HCT116 (cell line): ENCODE measurements at regions not wholly inside any gene's neighbourhood (a gene's known extent, or its start where the extent isn't known, plus 50 kb on each side); places are given as distances from the start of the nearest gene placed in this dataset.

Experiments used
- ATAC-seq: fragments of 200-7000 bp; cut with Tn5 transposase; 2 replicates; pipeline ENCODE4 v1.9.1; 2020; ENCODE audit warnings: mild to moderate bottlenecking, moderate library complexity
- BruUV-seq: library from RNA; stranded (reverse); fragments of 400-500 nt; replicated peaks from 2 replicates; lab custom pipeline; 2021; lab: Mats Ljungman, UMichigan
- CTCF ChIA-PET: fragments of 300-600 bp; sonication (Branson Sonifier 250); formaldehyde crosslinking; loops from one replicate; lab custom pipeline; 2021; ENCODE audit warnings: antibody characterized with exemption; lab: Charles Lee
- POLR2A ChIA-PET: fragments of 300-600, 350-600 bp; sonication (Branson Sonifier 250); formaldehyde crosslinking; loops from one replicate; lab custom pipeline; 2021; ENCODE audit warnings: antibody characterized with exemption; lab: Charles Lee
- RAD21 ChIA-PET, 2 experiments: fragments of 300-600 bp; sonication (Branson Sonifier 250); formaldehyde crosslinking; loops; one replicate each; lab custom pipeline; 2023; ENCODE audit warnings: low total read pairs in 2 of 2; ENCODE audit not compliant: uncharacterized antibody in 2 of 2, unreplicated experiment in 2 of 2, low non-redundant PET in 1 of 2; lab: Charles Lee
- DNase-seq: peaks from one replicate; pipeline ENCODE4 v3.0.0-alpha.2; 2010; ENCODE audit warnings: low read depth, low spot score
- H2AFZ ChIP-seq: fragments of 200-600 bp; shearing (Covaris generic), sonication (generic); 2 replicates; pipeline ENCODE4 v1.6.1; 2017; ENCODE audit warnings: low read depth, mixed run types, mixed read lengths, antibody characterized with exemption, low read length; ENCODE audit not compliant: poor library complexity, severe bottlenecking
- H3K27ac ChIP-seq: 2 replicates; pipeline ENCODE4 v1.5.1; 2012; ENCODE audit warnings: low read depth, low read length
- H3K27me3 ChIP-seq: fragments of 200-600 bp; sonication (generic); 2 replicates; pipeline ENCODE4 v1.6.1; 2016; ENCODE audit warnings: mixed run types, low read length, mixed read lengths; ENCODE audit not compliant: insufficient read depth
- H3K36me3 ChIP-seq, 2 experiments: fragments of 200-500 bp in 1 of 2; fragments of 200-600 bp in 1 of 2; sonication (Bioruptor generic) in 1 of 2; sonication (generic) in 1 of 2; 2 replicates each; pipeline versions ENCODE4 v1.5.1 to v1.6.1; 2014 to 2016; ENCODE audit warnings: low read length in 2 of 2, inconsistent platforms in 1 of 2, mixed read lengths in 1 of 2, mixed run types in 1 of 2; ENCODE audit not compliant: insufficient read depth in 2 of 2, control insufficient read depth in 1 of 2
- H3K4me1 ChIP-seq, 2 experiments: fragments of 200-600 bp in 1 of 2; sonication (generic) in 1 of 2; 2 replicates each; pipeline versions ENCODE4 v1.5.1 to v1.6.1; 2012 to 2017; ENCODE audit warnings: low read length in 2 of 2, inconsistent platforms in 1 of 2, mild to moderate bottlenecking in 1 of 2, mixed read lengths in 1 of 2, mixed run types in 1 of 2, moderate library complexity in 1 of 2; ENCODE audit not compliant: insufficient read depth in 2 of 2, control insufficient read depth in 1 of 2
- H3K4me2 ChIP-seq: fragments of 200-600 bp; sonication (generic); 2 replicates; pipeline ENCODE4 v1.6.1; 2017; ENCODE audit warnings: mixed run types, low read length, mixed read lengths
- H3K4me3 ChIP-seq, 2 experiments: fragments of 200-600 bp in 1 of 2; sonication (generic) in 1 of 2; replicated peaks in 1 of 2; 2 replicates each; pipeline ENCODE4 v1.5.1; 2011 to 2016; ENCODE audit warnings: low read length in 2 of 2, control low read depth in 1 of 2, low read depth in 1 of 2, mild to moderate bottlenecking in 1 of 2, mixed read lengths in 1 of 2, mixed run types in 1 of 2
- H3K79me2 ChIP-seq: fragments of 200-600 bp; sonication (generic); 2 replicates; pipeline ENCODE4 v1.6.1; 2017; ENCODE audit warnings: mild to moderate bottlenecking, mixed run types, low read length, moderate library complexity, mixed read lengths; ENCODE audit not compliant: insufficient read depth
- H3K9ac ChIP-seq: fragments of 200-600 bp; sonication (generic); 2 replicates; pipeline ENCODE4 v1.6.1; 2016; ENCODE audit warnings: low read length, mixed read lengths
- H3K9me2 ChIP-seq: fragments of 200-600 bp; sonication (generic), shearing (Covaris generic); 2 replicates; pipeline ENCODE4 v1.6.1; 2017; ENCODE audit warnings: mixed run types, mild to moderate bottlenecking, moderate library complexity; ENCODE audit not compliant: insufficient read depth
- H3K9me3 ChIP-seq, 2 experiments: fragments of 200-500 bp in 1 of 2; fragments of 200-600 bp in 1 of 2; sonication (Bioruptor generic) in 1 of 2; sonication (generic) in 1 of 2; 2 replicates each; pipeline ENCODE4 v1.6.1; 2014 to 2017; ENCODE audit warnings: low read length in 2 of 2, mixed read lengths in 2 of 2, inconsistent platforms in 1 of 2, low read depth in 1 of 2, mild to moderate bottlenecking in 1 of 2, mixed run types in 1 of 2, moderate library complexity in 1 of 2; ENCODE audit not compliant: control insufficient read depth in 1 of 2, insufficient read depth in 1 of 2
- H4K20me1 ChIP-seq: fragments of 200-600 bp; sonication (generic), shearing (Covaris generic); 2 replicates; pipeline ENCODE4 v1.6.1; 2017; ENCODE audit warnings: mixed run types, mild to moderate bottlenecking, moderate library complexity; ENCODE audit not compliant: insufficient read depth
- CEBPB ChIP-seq: IDR thresholded peaks from 2 replicates; pipeline ENCODE4 v1.6.1; 2012; ENCODE audit warnings: low read depth
- EGR1 ChIP-seq: IDR thresholded peaks from 2 replicates; pipeline ENCODE4 v1.6.1; 2012; ENCODE audit warnings: low read depth
- ELF1 ChIP-seq: IDR thresholded peaks from 2 replicates; pipeline ENCODE4 v1.6.1; 2012; ENCODE audit warnings: low read depth, borderline replicate concordance
- EZH2 ChIP-seq: fragments of 200-600 bp; sonication (generic); IDR thresholded peaks from 2 replicates; pipeline ENCODE4 v1.6.1; 2017; ENCODE audit warnings: antibody characterized with exemption, mixed run types
- EZH2phosphoT487 ChIP-seq: fragments of 200-600 bp; IDR thresholded peaks from 2 replicates; pipeline ENCODE4 v1.6.1; 2018; ENCODE audit warnings: antibody characterized with exemption, borderline replicate concordance
- FOSL1 ChIP-seq: IDR thresholded peaks from 2 replicates; pipeline ENCODE4 v1.6.1; 2012; ENCODE audit warnings: low read depth
- JUND ChIP-seq: IDR thresholded peaks from 2 replicates; pipeline ENCODE4 v1.6.1; 2012
- RAD21 ChIP-seq: IDR thresholded peaks from 2 replicates; pipeline ENCODE4 v1.6.1; 2012; ENCODE audit warnings: low read depth, mild to moderate bottlenecking
- SIN3A ChIP-seq: IDR thresholded peaks from 2 replicates; pipeline ENCODE4 v1.6.1; 2012; ENCODE audit warnings: low read depth
- SP1 ChIP-seq: IDR thresholded peaks from 2 replicates; pipeline ENCODE4 v1.6.1; 2012; ENCODE audit warnings: low read depth
- SRF ChIP-seq: IDR thresholded peaks from 2 replicates; pipeline ENCODE4 v1.6.1; 2012; ENCODE audit warnings: low read depth
- TCF7L2 ChIP-seq: IDR thresholded peaks from 2 replicates; pipeline ENCODE4 v1.7.0; 2011; ENCODE audit warnings: borderline replicate concordance, inconsistent platforms; ENCODE audit not compliant: insufficient read depth, insufficient read length; ENCODE audit errors: extremely low read depth
- YY1 ChIP-seq: IDR thresholded peaks from 2 replicates; pipeline ENCODE4 v1.6.1; 2011; ENCODE audit warnings: low read length, low read depth, moderate library complexity, mild to moderate bottlenecking; ENCODE audit not compliant: insufficient replicate concordance; ENCODE audit errors: extremely low read depth
- ZNF274 ChIP-seq: fragments of 200-500 bp; sonication (Bioruptor generic); IDR thresholded peaks from 2 replicates; pipeline ENCODE4 v1.6.1; 2014; ENCODE audit warnings: mild to moderate bottlenecking, low read depth, low read length, inconsistent platforms
- intact Hi-C: fragments of 100-400 bp; cut with micrococcal nuclease; formaldehyde crosslinking; loops from 2 replicates; pipeline ENCODE4 v1.10.0; 2022
- TF ChIP-seq, protein P1 (sequence below): IDR thresholded peaks from 2 replicates; pipeline ENCODE4 v1.6.1; 2012; ENCODE audit warnings: low read depth
- TF ChIP-seq, protein P2 (sequence below): IDR thresholded peaks from 2 replicates; pipeline ENCODE4 v1.6.1; 2011; ENCODE audit warnings: mild to moderate bottlenecking, low read length, moderate library complexity; ENCODE audit not compliant: insufficient replicate concordance; ENCODE audit errors: extremely low read depth
- TF ChIP-seq, protein P3 (sequence below): IDR thresholded peaks from 2 replicates; pipeline ENCODE4 v1.6.1; 2012

DNA sequence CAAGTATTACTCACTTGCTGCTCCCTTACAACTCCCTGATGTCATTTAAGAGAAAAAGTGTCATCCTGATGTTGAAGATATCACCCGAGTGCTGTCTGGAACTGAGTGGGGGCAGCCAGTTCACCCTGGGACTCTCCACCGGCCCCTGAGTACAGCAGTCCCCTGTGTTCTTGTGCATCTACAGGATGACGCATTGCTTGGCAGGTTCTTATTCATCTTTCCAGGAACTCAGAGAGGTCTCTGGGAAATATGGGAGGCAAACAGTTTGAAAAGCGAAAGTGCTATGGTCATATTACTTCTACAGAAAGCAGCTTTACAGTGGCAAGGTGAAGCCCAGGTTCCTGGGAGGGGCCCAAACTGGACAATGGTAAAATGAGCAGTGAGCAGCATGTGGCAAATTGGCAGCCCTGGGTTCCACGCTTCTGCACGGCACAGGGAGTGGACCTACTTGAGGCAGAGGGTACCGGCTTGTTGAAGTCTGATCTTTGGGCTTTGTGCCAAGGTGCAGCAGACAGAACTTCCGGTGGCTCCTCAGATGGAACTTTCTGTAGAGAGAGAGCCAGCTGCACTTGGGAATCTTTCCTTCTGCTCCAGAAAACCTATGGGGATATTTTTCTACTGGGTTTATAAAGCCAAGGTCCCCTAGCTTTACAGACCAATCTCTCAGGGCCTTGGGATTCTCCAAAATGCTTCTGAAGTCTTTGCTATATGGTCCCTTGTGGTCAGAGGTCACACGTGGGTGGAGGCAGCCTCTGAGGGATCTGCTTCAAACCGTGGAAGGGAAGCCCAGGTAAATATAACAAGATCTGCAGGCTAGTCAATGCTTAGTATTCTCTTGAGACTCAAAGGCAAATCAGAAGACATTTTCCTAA lies 128.3 kb downstream of the MAP3K7 start (continued):
- TF ChIP-seq, protein P1, sequence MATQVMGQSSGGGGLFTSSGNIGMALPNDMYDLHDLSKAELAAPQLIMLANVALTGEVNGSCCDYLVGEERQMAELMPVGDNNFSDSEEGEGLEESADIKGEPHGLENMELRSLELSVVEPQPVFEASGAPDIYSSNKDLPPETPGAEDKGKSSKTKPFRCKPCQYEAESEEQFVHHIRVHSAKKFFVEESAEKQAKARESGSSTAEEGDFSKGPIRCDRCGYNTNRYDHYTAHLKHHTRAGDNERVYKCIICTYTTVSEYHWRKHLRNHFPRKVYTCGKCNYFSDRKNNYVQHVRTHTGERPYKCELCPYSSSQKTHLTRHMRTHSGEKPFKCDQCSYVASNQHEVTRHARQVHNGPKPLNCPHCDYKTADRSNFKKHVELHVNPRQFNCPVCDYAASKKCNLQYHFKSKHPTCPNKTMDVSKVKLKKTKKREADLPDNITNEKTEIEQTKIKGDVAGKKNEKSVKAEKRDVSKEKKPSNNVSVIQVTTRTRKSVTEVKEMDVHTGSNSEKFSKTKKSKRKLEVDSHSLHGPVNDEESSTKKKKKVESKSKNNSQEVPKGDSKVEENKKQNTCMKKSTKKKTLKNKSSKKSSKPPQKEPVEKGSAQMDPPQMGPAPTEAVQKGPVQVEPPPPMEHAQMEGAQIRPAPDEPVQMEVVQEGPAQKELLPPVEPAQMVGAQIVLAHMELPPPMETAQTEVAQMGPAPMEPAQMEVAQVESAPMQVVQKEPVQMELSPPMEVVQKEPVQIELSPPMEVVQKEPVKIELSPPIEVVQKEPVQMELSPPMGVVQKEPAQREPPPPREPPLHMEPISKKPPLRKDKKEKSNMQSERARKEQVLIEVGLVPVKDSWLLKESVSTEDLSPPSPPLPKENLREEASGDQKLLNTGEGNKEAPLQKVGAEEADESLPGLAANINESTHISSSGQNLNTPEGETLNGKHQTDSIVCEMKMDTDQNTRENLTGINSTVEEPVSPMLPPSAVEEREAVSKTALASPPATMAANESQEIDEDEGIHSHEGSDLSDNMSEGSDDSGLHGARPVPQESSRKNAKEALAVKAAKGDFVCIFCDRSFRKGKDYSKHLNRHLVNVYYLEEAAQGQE = no peak

DNA sequence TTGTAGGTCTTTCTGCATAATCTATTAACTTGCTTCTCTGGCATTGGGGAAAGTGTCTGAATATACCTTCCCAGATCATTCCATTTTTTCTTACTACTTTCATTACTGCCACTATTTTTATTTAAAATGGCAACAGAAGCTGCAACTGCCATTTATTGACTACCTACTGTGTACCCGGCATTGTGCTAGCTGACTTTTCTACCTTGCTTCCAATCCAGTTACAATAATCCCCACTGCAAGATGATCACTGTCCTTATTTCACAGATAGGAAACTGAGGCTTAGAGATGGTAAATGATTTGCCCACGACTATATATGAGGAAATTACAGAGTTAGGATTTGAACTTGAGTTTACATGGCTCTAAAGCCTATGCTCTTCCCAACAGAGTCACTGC lies 129.0 kb downstream of the MAP3K7 start:
- no peaks in the 10 kb centered on the region for H3K79me2 ChIP-seq
- TF ChIP-seq SP1 (no peak), EZH2 (no peak), YY1 (no peak), EZH2phosphoT487 (no peak), ZNF274 (no peak), ELF1 (no peak), SRF (no peak), TCF7L2 (no peak), JUND (no peak), CEBPB (no peak), SIN3A (no peak), RAD21 (no peak), FOSL1 (no peak), EGR1 (no peak)
- TF ChIP-seq, protein P2, sequence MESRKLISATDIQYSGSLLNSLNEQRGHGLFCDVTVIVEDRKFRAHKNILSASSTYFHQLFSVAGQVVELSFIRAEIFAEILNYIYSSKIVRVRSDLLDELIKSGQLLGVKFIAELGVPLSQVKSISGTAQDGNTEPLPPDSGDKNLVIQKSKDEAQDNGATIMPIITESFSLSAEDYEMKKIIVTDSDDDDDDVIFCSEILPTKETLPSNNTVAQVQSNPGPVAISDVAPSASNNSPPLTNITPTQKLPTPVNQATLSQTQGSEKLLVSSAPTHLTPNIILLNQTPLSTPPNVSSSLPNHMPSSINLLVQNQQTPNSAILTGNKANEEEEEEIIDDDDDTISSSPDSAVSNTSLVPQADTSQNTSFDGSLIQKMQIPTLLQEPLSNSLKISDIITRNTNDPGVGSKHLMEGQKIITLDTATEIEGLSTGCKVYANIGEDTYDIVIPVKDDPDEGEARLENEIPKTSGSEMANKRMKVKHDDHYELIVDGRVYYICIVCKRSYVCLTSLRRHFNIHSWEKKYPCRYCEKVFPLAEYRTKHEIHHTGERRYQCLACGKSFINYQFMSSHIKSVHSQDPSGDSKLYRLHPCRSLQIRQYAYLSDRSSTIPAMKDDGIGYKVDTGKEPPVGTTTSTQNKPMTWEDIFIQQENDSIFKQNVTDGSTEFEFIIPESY = no peak
- TF ChIP-seq, protein P3, sequence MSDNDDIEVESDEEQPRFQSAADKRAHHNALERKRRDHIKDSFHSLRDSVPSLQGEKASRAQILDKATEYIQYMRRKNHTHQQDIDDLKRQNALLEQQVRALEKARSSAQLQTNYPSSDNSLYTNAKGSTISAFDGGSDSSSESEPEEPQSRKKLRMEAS = no peak

More for the DNA sequence above, 129.0 kb downstream of the MAP3K7 start:
- BruUV-seq = no TSS peak
- Histone ChIP-seq H3K9me3 (no peaks in the 10 kb centered on the region), H3K27me3 (no peaks in the 10 kb centered on the region), H3K27ac (no peak overlapping the region), H3K4me1 (no peaks in the 10 kb centered on the region), H3K9me2 (no peaks in the 10 kb centered on the region), H3K4me3 (no peak overlapping the region), H2AFZ (no peak overlapping the region), H4K20me1 (no peaks in the 10 kb centered on the region), H3K36me3 (no peaks in the 10 kb centered on the region), H3K9ac (no peak overlapping the region), H3K4me2 (no peak overlapping the region)
- RAD21 ChIA-PET = no interaction called here
- POLR2A ChIA-PET = no interaction called here
- CTCF ChIA-PET = interaction anchor here (1.1 kb wide), 2 partner anchors 21 to 517 kb away, joined by 3 to 4 read pairs; no protein-coding TSS in a partner anchor
- ATAC-seq = no peak
- DNase-seq = no peak
- intact Hi-C loops = no loop called here
